Natural killer cell treated with Interleukin-12 subunit alpha and Interleukin-12 subunit beta and Interleukin-15 and Interleukin-18, amount 100 ng/mL, for 72 hours (primary cell): ENCODE measurements at regions not wholly inside any gene's neighbourhood (a gene's known extent, or its start where the extent isn't known, plus 50 kb on each side); places are given as distances from the start of the nearest gene placed in this dataset.

Experiments
- ATAC-seq, 2 donors: fragments of 150-1000 bp; cut with Tn5 transposase in 1 of 2; sonication (Bioruptor Pico), chemical (Tn5 transposase) in 1 of 2; 2 replicates each; pipeline ENCODE4 v1.10.0; 2021
- DNase-seq: peaks from one replicate; pipeline ENCODE4 v3.0.0; 2022; ENCODE audit warnings: low spot score
- H3K27ac Mint-ChIP-seq, 2 donors: 1 replicate in 1 of 2; 2 replicates in 1 of 2; pipeline ENCODE4 v1.8.0; 2022; ENCODE audit warnings: mixed read lengths in 2 of 2, mild to moderate bottlenecking in 1 of 2, moderate library complexity in 1 of 2
- H3K27me3 Mint-ChIP-seq, 2 donors: 1 replicate in 1 of 2; 2 replicates in 1 of 2; pipeline ENCODE4 v1.8.0; 2022; ENCODE audit warnings: mixed read lengths in 2 of 2
- H3K36me3 Mint-ChIP-seq: one replicate; pipeline ENCODE4 v1.8.0; 2022; ENCODE audit warnings: mixed read lengths
- H3K4me1 Mint-ChIP-seq, 2 donors: 1 replicate in 1 of 2; 2 replicates in 1 of 2; pipeline ENCODE4 v1.8.0; 2022; ENCODE audit warnings: low read depth in 2 of 2, mixed read lengths in 2 of 2, mild to moderate bottlenecking in 1 of 2
- H3K4me3 Mint-ChIP-seq: one replicate; pipeline ENCODE4 v1.8.0; 2022; ENCODE audit warnings: mixed read lengths
- H3K9me3 Mint-ChIP-seq: 2 replicates; pipeline ENCODE4 v1.8.0; 2022; ENCODE audit warnings: mixed read lengths

GRCh38 chr22:42217752-42218280, 52.6 kb downstream of the TCF20 start:
- H3K27me3 Mint-ChIP-seq = no peaks in the 10 kb centered on the region
- peak overlapping the region; percentile 52 to 62 for H3K27ac Mint-ChIP-seq
- H3K36me3 Mint-ChIP-seq = no peaks in the 10 kb centered on the region
- H3K4me3 Mint-ChIP-seq = peak overlapping the region; percentile 30
- DNase-seq (no peak), ATAC-seq (no peak)
- peaks cover 48 to 50% of the 10 kb centered on the region in 2 donors for H3K4me1 Mint-ChIP-seq
- H3K9me3 Mint-ChIP-seq = no peaks in the 10 kb centered on the region

- DNase-seq (no peak), ATAC-seq (peak; percentile 24 to 82)
- H3K9me3 Mint-ChIP-seq = no peaks in the 10 kb centered on the region
- no peaks in the 10 kb centered on the region for H3K27me3 Mint-ChIP-seq
- peak overlapping the region; percentile 52 to 62 for H3K27ac Mint-ChIP-seq
- peak overlapping the region; percentile 30 for H3K4me3 Mint-ChIP-seq
- peaks cover 44 to 45% of the 10 kb centered on the region in 2 donors for H3K4me1 Mint-ChIP-seq
- H3K36me3 Mint-ChIP-seq = no peaks in the 10 kb centered on the region
Observed at GRCh38 chr22:42217019-42217751, 53.3 kb downstream of the TCF20 start.

- peaks cover 9% of the 10 kb centered on the region for H3K36me3 Mint-ChIP-seq
- H3K27me3 Mint-ChIP-seq = no peaks in the 10 kb centered on the region
- H3K4me1 Mint-ChIP-seq = peaks cover 34 to 37% of the 10 kb centered on the region in 2 donors
- H3K4me3 Mint-ChIP-seq = no peak overlapping the region
- DNase-seq = no peak
- no peaks in the 10 kb centered on the region for H3K9me3 Mint-ChIP-seq
- ATAC-seq = no peak
- H3K27ac Mint-ChIP-seq = no peak overlapping the region
Observed at GRCh38 chr22:42214633-42215415, 55.6 kb downstream of the TCF20 start.

- H3K27ac Mint-ChIP-seq = peak overlapping the region; percentile 72 to 89
- H3K4me3 Mint-ChIP-seq = peak overlapping the region; percentile 66
- ATAC-seq (no peak), DNase-seq (no peak)
- no peaks in the 10 kb centered on the region for H3K27me3 Mint-ChIP-seq
- no peaks in the 10 kb centered on the region for H3K9me3 Mint-ChIP-seq
- peaks cover 21% of the 10 kb centered on the region for H3K36me3 Mint-ChIP-seq
- H3K4me1 Mint-ChIP-seq = peaks cover 33 to 36% of the 10 kb centered on the region in 2 donors
Observed at GRCh38 chr22:42208362-42208761, 62.1 kb downstream of the TCF20 start.

- Mint-ChIP-seq H3K27ac (peak overlapping the region; percentile 72 to 89), H3K9me3 (no peaks in the 10 kb centered on the region), H3K4me3 (peak overlapping the region; percentile 66), H3K4me1 (peaks cover 38 to 39% of the 10 kb centered on the region in 2 donors), H3K27me3 (no peaks in the 10 kb centered on the region), H3K36me3 (peaks cover 21% of the 10 kb centered on the region)
- DNase-seq (no peak), ATAC-seq (peak; percentile 57 to 80)
Observed at GRCh38 chr22:42207918-42208317, 62.5 kb downstream of the TCF20 start.

- H3K4me3 Mint-ChIP-seq = no peak overlapping the region
- H3K9me3 Mint-ChIP-seq = no peaks in the 10 kb centered on the region
- no peak for DNase-seq
- H3K27ac Mint-ChIP-seq = peak overlapping the region; percentile 43 to 85
- H3K4me1 Mint-ChIP-seq = peaks cover 43 to 55% of the 10 kb centered on the region in 2 donors
- no peak for ATAC-seq
- no peaks in the 10 kb centered on the region for H3K27me3 Mint-ChIP-seq
- H3K36me3 Mint-ChIP-seq = peaks cover 5% of the 10 kb centered on the region
Observed at GRCh38 chr22:42203609-42204008, 66.8 kb downstream of the TCF20 start.

GRCh38 chr22:42202669-42203068, 67.8 kb downstream of the TCF20 start:
- H3K4me1 Mint-ChIP-seq = peaks cover 35 to 47% of the 10 kb centered on the region in 2 donors
- H3K27ac Mint-ChIP-seq = peak overlapping the region; percentile 43 to 85
- DNase-seq (peak; percentile 65), ATAC-seq (peak; percentile 73 to 77)
- no peaks in the 10 kb centered on the region for H3K9me3 Mint-ChIP-seq
- no peaks in the 10 kb centered on the region for H3K36me3 Mint-ChIP-seq
- no peaks in the 10 kb centered on the region for H3K27me3 Mint-ChIP-seq
- peak overlapping the region; percentile 71 for H3K4me3 Mint-ChIP-seq

GRCh38 chr22:42202048-42202447, 68.4 kb downstream of the TCF20 start:
- H3K27ac Mint-ChIP-seq = peak overlapping the region; percentile 43 to 85
- peak overlapping the region; percentile 71 for H3K4me3 Mint-ChIP-seq
- H3K9me3 Mint-ChIP-seq = no peaks in the 10 kb centered on the region
- no peaks in the 10 kb centered on the region for H3K27me3 Mint-ChIP-seq
- H3K4me1 Mint-ChIP-seq = peaks cover 35 to 45% of the 10 kb centered on the region in 2 donors
- H3K36me3 Mint-ChIP-seq = no peaks in the 10 kb centered on the region
- no peak for DNase-seq
- ATAC-seq = peak; percentile 76 to 84

GRCh38 chr22:42199025-42199424, 68.4 kb upstream of the CYP2D6 start:
- no peaks in the 10 kb centered on the region for H3K9me3 Mint-ChIP-seq
- no peaks in the 10 kb centered on the region for H3K36me3 Mint-ChIP-seq
- no peak overlapping the region for H3K27ac Mint-ChIP-seq
- no peaks in the 10 kb centered on the region for H3K27me3 Mint-ChIP-seq
- no peak overlapping the region for H3K4me3 Mint-ChIP-seq
- peaks cover 41 to 54% of the 10 kb centered on the region in 2 donors for H3K4me1 Mint-ChIP-seq
- DNase-seq (no peak), ATAC-seq (no peak)

- ATAC-seq = no peak
- no peak overlapping the region for H3K4me3 Mint-ChIP-seq
- no peaks in the 10 kb centered on the region for H3K9me3 Mint-ChIP-seq
- DNase-seq = no peak
- no peak overlapping the region for H3K27ac Mint-ChIP-seq
- no peaks in the 10 kb centered on the region for H3K27me3 Mint-ChIP-seq
- H3K36me3 Mint-ChIP-seq = no peaks in the 10 kb centered on the region
- peaks cover 43 to 50% of the 10 kb centered on the region in 2 donors for H3K4me1 Mint-ChIP-seq
Observed at GRCh38 chr22:42198226-42198625, 67.6 kb upstream of the CYP2D6 start.

GRCh38 chr22:42196454-42196853, 65.8 kb upstream of the CYP2D6 start:
- no peak overlapping the region for H3K4me3 Mint-ChIP-seq
- H3K36me3 Mint-ChIP-seq = no peaks in the 10 kb centered on the region
- DNase-seq = no peak
- H3K4me1 Mint-ChIP-seq = peaks cover 37 to 45% of the 10 kb centered on the region in 2 donors
- H3K27ac Mint-ChIP-seq = no peak overlapping the region
- H3K9me3 Mint-ChIP-seq = no peaks in the 10 kb centered on the region
- ATAC-seq = no peak
- no peaks in the 10 kb centered on the region for H3K27me3 Mint-ChIP-seq

- Mint-ChIP-seq H3K27ac (peak overlapping the region in 1 of 2 donors; percentile 65), H3K4me1 (peaks cover 26 to 36% of the 10 kb centered on the region in 2 donors)
- DNase-seq = no peak
Observed at GRCh38 chr22:42194953-42195352, 64.3 kb upstream of the CYP2D6 start.

GRCh38 chr22:42194104-42194851, 63.7 kb upstream of the CYP2D6 start:
- H3K4me1 Mint-ChIP-seq = peaks cover 26 to 36% of the 10 kb centered on the region in 2 donors
- ATAC-seq (peak in 1 of 2 donors; percentile 13), DNase-seq (no peak)
- no peaks in the 10 kb centered on the region for H3K36me3 Mint-ChIP-seq
- no peaks in the 10 kb centered on the region for H3K27me3 Mint-ChIP-seq
- H3K9me3 Mint-ChIP-seq = no peaks in the 10 kb centered on the region
- H3K4me3 Mint-ChIP-seq = no peak overlapping the region
- H3K27ac Mint-ChIP-seq = peak overlapping the region in 1 of 2 donors; percentile 65

More at GRCh38 chr22:42194953-42195352, 64.3 kb upstream of the CYP2D6 start:
- no peaks in the 10 kb centered on the region for H3K27me3 Mint-ChIP-seq
- H3K4me3 Mint-ChIP-seq = no peak overlapping the region
- H3K36me3 Mint-ChIP-seq = no peaks in the 10 kb centered on the region
- H3K9me3 Mint-ChIP-seq = no peaks in the 10 kb centered on the region
- ATAC-seq = no peak
